ENCODE measurements at regions not wholly inside any gene's neighbourhood (a gene's known extent, or its start where the extent isn't known, plus 50 kb on each side); places are given as distances from the start of the nearest gene placed in this dataset.

DNA sequence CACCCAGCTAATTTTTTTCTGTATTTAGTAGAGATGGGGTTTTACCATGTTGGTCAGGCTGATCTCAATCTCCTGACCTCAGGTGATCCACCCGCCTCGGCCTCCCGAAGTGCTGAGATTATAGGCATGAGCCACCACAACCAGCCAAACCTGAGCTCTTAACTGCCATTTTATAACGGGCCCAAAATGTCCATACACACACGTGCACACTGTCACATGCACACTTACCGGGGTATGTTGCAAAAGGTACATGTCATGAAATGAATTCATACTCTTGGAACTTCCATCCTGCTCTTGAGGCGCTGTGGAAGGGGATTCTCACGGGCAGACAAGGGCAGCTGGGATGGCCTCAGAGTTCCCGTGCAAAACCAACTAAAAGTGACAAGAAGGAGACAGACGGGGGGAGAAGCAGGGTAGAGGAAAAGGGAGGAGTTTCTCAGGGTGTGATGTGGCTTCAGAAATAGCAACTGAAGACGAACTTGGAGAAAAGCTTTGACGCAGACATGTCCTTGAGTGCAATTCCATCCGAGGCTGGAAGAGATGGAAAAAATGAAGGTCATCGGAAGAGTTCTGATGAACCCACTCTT is 110.9 kb downstream of the BDH1 start:
- no peak overlapping the region for H3K27ac ChIP-seq
- no peak overlapping the region for H3K4me3 ChIP-seq
- no peaks in the 10 kb centered on the region for H3K4me1 ChIP-seq
- H3K27me3 ChIP-seq = no peaks in the 10 kb centered on the region
- no peaks in the 10 kb centered on the region for H3K9me3 ChIP-seq
- DNase-seq = no peak
- TF ChIP-seq, protein P1, sequence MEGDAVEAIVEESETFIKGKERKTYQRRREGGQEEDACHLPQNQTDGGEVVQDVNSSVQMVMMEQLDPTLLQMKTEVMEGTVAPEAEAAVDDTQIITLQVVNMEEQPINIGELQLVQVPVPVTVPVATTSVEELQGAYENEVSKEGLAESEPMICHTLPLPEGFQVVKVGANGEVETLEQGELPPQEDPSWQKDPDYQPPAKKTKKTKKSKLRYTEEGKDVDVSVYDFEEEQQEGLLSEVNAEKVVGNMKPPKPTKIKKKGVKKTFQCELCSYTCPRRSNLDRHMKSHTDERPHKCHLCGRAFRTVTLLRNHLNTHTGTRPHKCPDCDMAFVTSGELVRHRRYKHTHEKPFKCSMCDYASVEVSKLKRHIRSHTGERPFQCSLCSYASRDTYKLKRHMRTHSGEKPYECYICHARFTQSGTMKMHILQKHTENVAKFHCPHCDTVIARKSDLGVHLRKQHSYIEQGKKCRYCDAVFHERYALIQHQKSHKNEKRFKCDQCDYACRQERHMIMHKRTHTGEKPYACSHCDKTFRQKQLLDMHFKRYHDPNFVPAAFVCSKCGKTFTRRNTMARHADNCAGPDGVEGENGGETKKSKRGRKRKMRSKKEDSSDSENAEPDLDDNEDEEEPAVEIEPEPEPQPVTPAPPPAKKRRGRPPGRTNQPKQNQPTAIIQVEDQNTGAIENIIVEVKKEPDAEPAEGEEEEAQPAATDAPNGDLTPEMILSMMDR (IDR thresholded peaks at IDR 0.05) = no peak
- no peak for TF ChIP-seq POLR2A (IDR thresholded peaks at IDR 0.05)
- H3K36me3 ChIP-seq = no peaks in the 10 kb centered on the region

DNA sequence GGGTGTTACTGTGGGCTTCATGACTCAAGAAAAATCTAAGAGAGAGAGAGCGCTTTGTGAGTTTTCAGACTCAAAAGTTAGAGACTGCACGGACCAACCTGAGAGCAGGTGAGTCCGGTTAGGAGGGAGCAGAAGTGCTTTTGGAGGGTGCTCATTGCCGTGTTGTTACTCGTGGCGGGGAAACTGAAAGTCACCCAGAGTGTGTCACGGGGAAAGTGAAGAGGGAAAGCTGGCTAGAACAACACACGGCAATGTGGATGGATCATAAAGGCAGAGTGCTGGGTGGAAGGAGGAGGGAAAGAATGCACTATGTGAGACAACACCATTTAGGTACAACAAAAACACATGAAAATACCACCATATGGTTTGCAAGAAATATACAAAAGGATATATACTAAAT is 112.3 kb downstream of the BDH1 start:
- no peaks in the 10 kb centered on the region for H3K4me1 ChIP-seq
- no peak for DNase-seq
- TF ChIP-seq POLR2A (IDR thresholded peaks at IDR 0.05) = no peak
- TF ChIP-seq, protein P1 (IDR thresholded peaks at IDR 0.05) = no peak
- H3K9me3 ChIP-seq = no peaks in the 10 kb centered on the region
- H3K27ac ChIP-seq = no peak overlapping the region
- H3K27me3 ChIP-seq = no peaks in the 10 kb centered on the region
- no peaks in the 10 kb centered on the region for H3K36me3 ChIP-seq
- no peak overlapping the region for H3K4me3 ChIP-seq

DNA sequence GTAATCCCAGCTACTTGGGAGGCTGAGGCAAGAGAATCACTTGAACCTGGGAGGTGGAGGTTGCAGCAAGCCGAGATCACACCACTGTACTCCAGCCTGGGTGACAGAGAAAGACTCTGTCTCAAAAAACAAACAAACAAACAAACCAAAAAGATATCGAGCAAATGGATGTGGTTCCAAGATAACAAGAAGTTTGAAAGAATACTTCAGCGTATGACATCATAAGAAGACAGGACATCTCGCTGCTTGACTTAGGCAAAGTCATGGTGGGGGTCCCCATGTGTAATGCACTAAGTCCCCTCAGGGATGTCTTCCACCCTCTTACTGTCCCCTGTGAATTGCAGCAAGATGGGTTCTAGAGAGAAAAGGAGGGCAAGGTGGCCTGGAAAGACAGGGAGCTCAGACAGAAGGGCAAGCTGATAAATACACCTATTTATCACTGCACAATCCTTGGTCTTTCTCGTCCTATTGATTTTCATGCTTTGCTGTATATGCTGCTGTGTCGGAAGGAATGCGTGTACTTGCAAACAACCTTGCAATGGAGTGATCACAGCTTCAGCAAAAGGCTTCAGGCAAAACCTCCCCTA is 115.0 kb downstream of the BDH1 start:
- Histone ChIP-seq H3K4me1 (no peaks in the 10 kb centered on the region), H3K27ac (no peak overlapping the region), H3K4me3 (no peak overlapping the region), H3K27me3 (no peaks in the 10 kb centered on the region), H3K36me3 (no peaks in the 10 kb centered on the region), H3K9me3 (no peaks in the 10 kb centered on the region)
- TF ChIP-seq, protein P1 (IDR thresholded peaks at IDR 0.05) = no peak
- no peak for TF ChIP-seq POLR2A (IDR thresholded peaks at IDR 0.05)
- DNase-seq = no peak

DNA sequence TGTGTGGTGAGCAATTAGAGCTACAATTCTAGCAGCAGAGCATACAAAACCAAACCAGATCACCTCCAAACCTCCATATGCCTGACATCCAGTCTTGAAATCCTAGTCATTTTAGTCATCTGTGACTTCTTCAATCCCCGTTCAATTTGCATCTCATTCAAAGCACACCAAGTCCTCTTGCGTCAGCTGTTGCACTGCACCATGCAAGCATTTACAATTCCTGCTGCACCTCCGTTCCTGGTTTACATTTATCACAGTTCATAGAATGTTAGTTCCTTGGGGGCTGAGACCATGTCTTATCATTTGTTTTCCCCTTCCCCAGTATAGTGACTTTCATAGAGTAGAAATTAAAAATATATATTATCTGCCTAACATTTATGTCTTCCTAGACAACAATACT is 116.9 kb downstream of the BDH1 start:
- TF ChIP-seq POLR2A (IDR thresholded peaks at IDR 0.05) = no peak
- TF ChIP-seq, protein P1 (IDR thresholded peaks at IDR 0.05) = no peak
- no peak overlapping the region for H3K27ac ChIP-seq
- H3K27me3 ChIP-seq = no peaks in the 10 kb centered on the region
- no peaks in the 10 kb centered on the region for H3K36me3 ChIP-seq
- no peak for DNase-seq
- no peak overlapping the region for H3K4me3 ChIP-seq
- H3K9me3 ChIP-seq = no peaks in the 10 kb centered on the region
- no peaks in the 10 kb centered on the region for H3K4me1 ChIP-seq

DNA sequence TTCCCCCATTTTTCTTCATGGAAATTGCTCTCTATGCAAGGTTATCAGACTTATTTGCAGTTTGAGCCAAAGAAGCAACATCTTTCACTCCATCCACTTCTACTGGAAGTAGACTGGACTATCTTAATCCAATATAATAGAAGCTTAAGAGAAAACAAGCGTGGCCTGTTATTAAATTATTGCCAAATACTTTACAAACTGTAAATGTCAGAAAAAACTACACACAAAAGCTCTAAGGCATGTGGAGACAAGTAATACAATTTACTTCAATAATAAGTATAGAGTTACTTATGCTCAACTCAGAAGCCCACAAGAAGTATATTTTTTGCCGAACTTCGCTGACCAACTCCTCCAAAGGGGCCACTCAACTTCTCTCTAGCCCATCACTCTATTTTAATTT is 120.3 kb downstream of the BDH1 start:
- H3K4me1 ChIP-seq = no peaks in the 10 kb centered on the region
- H3K27me3 ChIP-seq = no peaks in the 10 kb centered on the region
- H3K9me3 ChIP-seq = no peaks in the 10 kb centered on the region
- no peak for TF ChIP-seq POLR2A (IDR thresholded peaks at IDR 0.05)
- H3K27ac ChIP-seq = no peak overlapping the region
- no peaks in the 10 kb centered on the region for H3K36me3 ChIP-seq
- DNase-seq = no peak
- no peak overlapping the region for H3K4me3 ChIP-seq

DNA sequence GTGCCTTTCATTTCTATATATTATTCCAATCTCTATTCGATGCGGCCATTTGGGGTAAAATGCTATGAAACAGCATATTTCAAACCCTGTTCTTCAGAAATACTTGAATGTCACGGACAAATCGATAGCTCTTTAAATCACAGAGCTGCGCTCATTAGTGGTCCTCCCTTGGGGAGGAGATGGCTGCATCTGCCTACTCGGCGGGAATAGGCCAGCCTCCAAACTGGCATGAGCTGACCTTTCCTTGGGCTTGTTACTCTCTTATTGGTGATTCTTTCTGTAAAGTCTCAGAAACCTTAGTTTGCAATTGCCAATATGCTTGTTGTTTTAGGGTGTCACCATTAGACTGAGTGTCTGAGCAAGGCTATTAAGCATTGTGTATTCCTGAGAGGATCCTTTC is 120.9 kb downstream of the BDH1 start:
- DNase-seq = no peak
- H3K4me3 ChIP-seq = no peak overlapping the region
- H3K27me3 ChIP-seq = no peaks in the 10 kb centered on the region
- H3K4me1 ChIP-seq = no peaks in the 10 kb centered on the region
- H3K36me3 ChIP-seq = no peaks in the 10 kb centered on the region
- TF ChIP-seq POLR2A (IDR thresholded peaks at IDR 0.05) = no peak
- TF ChIP-seq, protein P1 (IDR thresholded peaks at IDR 0.05) = no peak
- H3K9me3 ChIP-seq = no peaks in the 10 kb centered on the region
- no peak overlapping the region for H3K27ac ChIP-seq
